Naive thymus-derived CD8-positive, alpha-beta T cell (primary cell): ENCODE measurements at regions not wholly inside any gene's neighbourhood (a gene's known extent, or its start where the extent isn't known, plus 50 kb on each side); places are given as distances from the start of the nearest gene placed in this dataset.
"Not testable (repeated sequence)": the region's sequence is repeated elsewhere in the genome, so short reads cannot be mapped to it uniquely, and the experiment has no call there.

Experiments
- ATAC-seq, 2 donors: fragments of 150-1000 bp; cut with Tn5 transposase in 1 of 2; sonication (Bioruptor Pico), chemical (Tn5 transposase) in 1 of 2; 1 replicate in 1 of 2; 2 replicates in 1 of 2; pipeline ENCODE4 v1.10.0; 2021; ENCODE audit warnings: mild to moderate bottlenecking in 2 of 2, moderate library complexity in 2 of 2
- POLR2A ChIA-PET: fragments of 350-600 bp; sonication (Branson Sonifier 250); formaldehyde crosslinking; loops from one replicate; lab custom pipeline; 2021; ENCODE audit warnings: antibody characterized with exemption; lab: Charles Lee
- DNase-seq, 10 donors: peaks; one replicate each; pipeline versions ENCODE4 v3.0.0 to v3.0.0-alpha.2; 2020 to 2022
- H3K27ac Mint-ChIP-seq, 10 donors: one replicate each; pipeline ENCODE4 v1.8.0; 2020 to 2022; ENCODE audit warnings: mild to moderate bottlenecking in 10 of 10, mixed read lengths in 10 of 10, moderate library complexity in 4 of 10, inconsistent platforms in 1 of 10
- H3K27me3 Mint-ChIP-seq, 5 donors: one replicate each; pipeline ENCODE4 v1.8.0; 2021 to 2022; ENCODE audit warnings: mixed read lengths in 5 of 5
- H3K36me3 Mint-ChIP-seq, 3 donors: one replicate each; pipeline ENCODE4 v1.8.0; 2020 to 2022; ENCODE audit warnings: mixed read lengths in 3 of 3, mild to moderate bottlenecking in 2 of 3, inconsistent platforms in 1 of 3
- H3K4me1 Mint-ChIP-seq, 4 donors: one replicate each; pipeline ENCODE4 v1.8.0; 2021 to 2022; ENCODE audit warnings: mixed read lengths in 4 of 4
- H3K4me3 Mint-ChIP-seq, 10 donors: one replicate each; pipeline ENCODE4 v1.8.0; 2020 to 2022; ENCODE audit warnings: mild to moderate bottlenecking in 10 of 10, mixed read lengths in 10 of 10, moderate library complexity in 6 of 10, inconsistent platforms in 1 of 10
- H3K9me3 Mint-ChIP-seq, 9 donors: one replicate each; pipeline ENCODE4 v1.8.0; 2020 to 2022; ENCODE audit warnings: mixed read lengths in 9 of 9, mild to moderate bottlenecking in 3 of 9, inconsistent platforms in 1 of 9, moderate library complexity in 1 of 9

DNA sequence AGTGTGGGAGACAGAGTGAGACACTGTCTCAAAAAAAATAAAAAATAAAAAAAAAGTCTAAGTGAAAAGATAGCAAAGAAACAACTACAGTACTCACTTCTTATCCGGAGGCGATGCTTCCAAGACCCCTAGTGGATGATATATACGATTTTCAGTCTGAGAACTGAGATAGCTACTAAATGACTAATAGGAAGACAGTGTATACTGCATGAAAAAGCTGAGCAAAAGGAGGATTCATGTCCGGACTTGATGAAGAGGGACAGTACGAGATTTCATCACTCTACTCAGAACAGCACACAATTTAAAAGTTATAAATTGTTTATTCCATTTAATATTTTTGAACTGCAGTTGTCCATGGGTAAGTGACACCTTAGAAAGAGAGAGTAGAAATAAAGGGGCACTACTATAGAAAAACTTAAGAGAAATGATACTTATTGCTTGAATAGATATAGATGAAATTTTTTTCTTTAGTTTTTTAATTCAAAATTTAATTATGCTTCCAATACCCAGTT lies 190.7 kb downstream of the POTEB3 start:
- H3K27me3 Mint-ChIP-seq, ATAC-seq, H3K4me3 Mint-ChIP-seq, H3K36me3 Mint-ChIP-seq, H3K27ac Mint-ChIP-seq, H3K9me3 Mint-ChIP-seq, POLR2A ChIA-PET, DNase-seq, H3K4me1 Mint-ChIP-seq: not testable (repeated sequence)
